Fibroblast of lung (primary cell): ENCODE measurements at regions not wholly inside any gene's neighbourhood (a gene's known extent, or its start where the extent isn't known, plus 50 kb on each side); places are given as distances from the start of the nearest gene placed in this dataset.

Source experiments
- DNase-seq, 2 donors: peaks; one replicate each; pipeline versions ENCODE4 v3.0.0 to v3.0.0-alpha.2; 2010; ENCODE audit warnings: low read depth in 2 of 2
- H2AFZ ChIP-seq: 2 replicates; pipeline ENCODE4 v1.5.1; 2012; ENCODE audit warnings: low read length, control low read depth, inconsistent platforms
- H3K27ac ChIP-seq: 2 replicates; pipeline ENCODE4 v1.5.1; 2011; ENCODE audit warnings: low read length, control low read depth; ENCODE audit not compliant: insufficient read depth
- H3K27me3 ChIP-seq: 2 replicates; pipeline ENCODE4 v1.5.1; 2011; ENCODE audit warnings: mild to moderate bottlenecking, low read length; ENCODE audit not compliant: control insufficient read depth, insufficient read depth
- H3K36me3 ChIP-seq: 2 replicates; pipeline ENCODE4 v1.5.1; 2011; ENCODE audit warnings: low read length; ENCODE audit not compliant: control insufficient read depth, insufficient read depth
- H3K4me1 ChIP-seq: 2 replicates; pipeline ENCODE4 v1.5.1; 2011; ENCODE audit warnings: low read length; ENCODE audit not compliant: control insufficient read depth, insufficient read depth; ENCODE audit errors: extremely low read depth
- H3K4me2 ChIP-seq: 2 replicates; pipeline ENCODE4 v1.5.1; 2011; ENCODE audit warnings: low read length, control low read depth; ENCODE audit not compliant: insufficient read depth; ENCODE audit errors: extremely low read depth
- H3K4me3 ChIP-seq, 4 experiments: fragments of 200-600 bp in 1 of 4; sonication (generic) in 1 of 4; replicated peaks in 1 of 4; 2 replicates each; pipeline ENCODE4 v1.5.1; 2011 to 2016; ENCODE audit warnings: low read length in 4 of 4, low read depth in 3 of 4, mild to moderate bottlenecking in 3 of 4, control low read depth in 2 of 4, inconsistent platforms in 1 of 4, mixed read lengths in 1 of 4; ENCODE audit not compliant: insufficient read depth in 1 of 4; ENCODE audit errors: control extremely low read depth in 1 of 4
- H3K79me2 ChIP-seq: 2 replicates; pipeline ENCODE4 v1.5.1; 2012; ENCODE audit warnings: mild to moderate bottlenecking, low read length, inconsistent platforms; ENCODE audit not compliant: control insufficient read depth, insufficient read depth
- H3K9ac ChIP-seq: 2 replicates; pipeline ENCODE4 v1.5.1; 2011; ENCODE audit warnings: mild to moderate bottlenecking, low read length, control low read depth; ENCODE audit not compliant: insufficient read depth
- H3K9me3 ChIP-seq: 2 replicates; pipeline ENCODE4 v1.5.1; 2012; ENCODE audit warnings: low read depth, low read length; ENCODE audit not compliant: control insufficient read depth, insufficient read depth
- H4K20me1 ChIP-seq: 2 replicates; pipeline ENCODE4 v1.5.1; 2011; ENCODE audit warnings: low read length; ENCODE audit not compliant: control insufficient read depth, insufficient read depth; ENCODE audit errors: extremely low read depth
- CTCF ChIP-seq, 2 donors: IDR thresholded peaks in 1 of 2; conservative IDR thresholded peaks in 1 of 2; 1 replicate in 1 of 2; 2 replicates in 1 of 2; pipeline ENCODE4 v1.5.1; 2011 to 2012; ENCODE audit warnings: low read length in 2 of 2, control low read depth in 1 of 2, inconsistent platforms in 1 of 2, low read depth in 1 of 2, mild to moderate bottlenecking in 1 of 2
- EZH2 ChIP-seq: IDR thresholded peaks from 2 replicates; pipeline ENCODE4 v1.5.1; 2012; ENCODE audit warnings: low read length, control low read depth, mild to moderate bottlenecking; ENCODE audit errors: missing control alignments

GRCh38 chr2:74738586-74738985 is 84.5 kb downstream of the SEMA4F start:
- Histone ChIP-seq H3K4me1 (peaks cover 22% of the 10 kb centered on the region), H2AFZ (no peak overlapping the region), H3K9me3 (no peaks in the 10 kb centered on the region), H3K4me3 (no peak overlapping the region), H3K27me3 (no peaks in the 10 kb centered on the region), H3K79me2 (no peaks in the 10 kb centered on the region), H3K27ac (no peak overlapping the region), H3K36me3 (no peaks in the 10 kb centered on the region), H4K20me1 (no peaks in the 10 kb centered on the region), H3K4me2 (no peak overlapping the region), H3K9ac (no peak overlapping the region)
- DNase-seq: no peak
- TF ChIP-seq CTCF (conservative IDR thresholded peaks at IDR 0.05 in 1 of 2, IDR thresholded peaks at IDR 0.05 in 1 of 2; ENCODE audit: low read depth in 1 of 2, low read length in 2 of 2) (no peak), EZH2 (no peak)

GRCh38 chr2:74739129-74739528 is 85.1 kb downstream of the SEMA4F start:
- H3K36me3 ChIP-seq: no peaks in the 10 kb centered on the region
- peaks cover 22% of the 10 kb centered on the region for H3K4me1 ChIP-seq
- H3K9ac ChIP-seq: no peak overlapping the region
- no peak for TF ChIP-seq EZH2
- no peak for TF ChIP-seq CTCF (conservative IDR thresholded peaks at IDR 0.05 in 1 of 2, IDR thresholded peaks at IDR 0.05 in 1 of 2; ENCODE audit: low read depth in 1 of 2, low read length in 2 of 2)
- no peak overlapping the region for H3K27ac ChIP-seq
- H2AFZ ChIP-seq: no peak overlapping the region
- H3K4me2 ChIP-seq: no peak overlapping the region
- H4K20me1 ChIP-seq: no peaks in the 10 kb centered on the region
- H3K9me3 ChIP-seq: no peaks in the 10 kb centered on the region
- no peaks in the 10 kb centered on the region for H3K79me2 ChIP-seq
- no peaks in the 10 kb centered on the region for H3K27me3 ChIP-seq
- no peak for DNase-seq
- no peak overlapping the region for H3K4me3 ChIP-seq

GRCh38 chr2:74739733-74740241 is 85.7 kb downstream of the SEMA4F start:
- no peaks in the 10 kb centered on the region for H3K9me3 ChIP-seq
- no peak overlapping the region for H3K4me2 ChIP-seq
- peaks cover 22% of the 10 kb centered on the region for H3K4me1 ChIP-seq
- H3K79me2 ChIP-seq: no peaks in the 10 kb centered on the region
- no peak for DNase-seq
- H2AFZ ChIP-seq: no peak overlapping the region
- H3K27me3 ChIP-seq: no peaks in the 10 kb centered on the region
- TF ChIP-seq EZH2 (no peak), CTCF (conservative IDR thresholded peaks at IDR 0.05 in 1 of 2, IDR thresholded peaks at IDR 0.05 in 1 of 2; ENCODE audit: low read depth in 1 of 2, low read length in 2 of 2) (no peak)
- peak overlapping the region; percentile 67 for H3K27ac ChIP-seq
- H3K36me3 ChIP-seq: no peaks in the 10 kb centered on the region
- no peak overlapping the region for H3K9ac ChIP-seq
- H3K4me3 ChIP-seq: no peak overlapping the region
- H4K20me1 ChIP-seq: no peaks in the 10 kb centered on the region
